ENCODE measurements at regions not wholly inside any gene's neighbourhood (a gene's known extent, or its start where the extent isn't known, plus 50 kb on each side); places are given as distances from the start of the nearest gene placed in this dataset.

- Histone ChIP-seq H3K4me1 (ENCODE audit: control insufficient read depth in 2 of 2, insufficient read depth in 2 of 2, low read length in 2 of 2) (no peaks in the 10 kb centered on the region), H3K9me3 (ENCODE audit: control extremely low read depth in 1 of 3, control insufficient read depth in 2 of 3, insufficient read depth in 1 of 3, low read length in 2 of 3) (no peaks in the 10 kb centered on the region), H2AFZ (ENCODE audit: insufficient read depth, low read depth, low read length, poor library complexity, severe bottlenecking) (no peak overlapping the region), H3K4me2 (replicated peaks; ENCODE audit: low read depth, low read length, poor library complexity, severe bottlenecking) (no peak overlapping the region), H3K4me3 (ENCODE audit: control extremely low read depth in 1 of 5, extremely low read depth in 1 of 5, insufficient read depth in 1 of 5, low read depth in 2 of 5, low read length in 4 of 5) (no peak overlapping the region), H4K20me1 (ENCODE audit: control insufficient read depth, insufficient read depth, low read length, poor library complexity, severe bottlenecking) (no peaks in the 10 kb centered on the region), H3K36me3 (replicated peaks in 1 of 2; ENCODE audit: control extremely low read depth in 1 of 2, control insufficient read depth in 1 of 2, extremely low read depth in 1 of 2, insufficient read depth in 2 of 2, low read length in 1 of 2) (no peaks in the 10 kb centered on the region), H3K27ac (ENCODE audit: low read length in 2 of 2) (no peak overlapping the region), H3K27me3 (replicated peaks in 1 of 4; ENCODE audit: control extremely low read depth in 1 of 4, control insufficient read depth in 3 of 4, insufficient read depth in 4 of 4, low read length in 3 of 4) (no peaks in the 10 kb centered on the region), H3K9ac (ENCODE audit: low read length) (no peak overlapping the region), H3K79me2 (ENCODE audit: control insufficient read depth, insufficient read depth, low read length) (no peaks in the 10 kb centered on the region)
- Mint-ChIP-seq H3K27ac (no peak overlapping the region), H3K4me1 (no peaks in the 10 kb centered on the region), H3K9me3 (ENCODE audit: insufficient read depth) (no peaks in the 10 kb centered on the region), H3K27me3 (no peaks in the 10 kb centered on the region), H3K4me3 (no peak overlapping the region)
- intact Hi-C loops (cut with micrococcal nuclease), result no loop called here
- 48% methylated on average over 2 of the region's 4 CpGs for WGBS (ENCODE audit: insufficient coverage)
- TF ChIP-seq CTCF (IDR thresholded peaks at IDR 0.05) (no peak), EZH2 (IDR thresholded peaks at IDR 0.05; ENCODE audit: borderline replicate concordance, insufficient read depth, low read depth, low read length, poor library complexity, severe bottlenecking) (no peak)
- POLR2A ChIA-PET, result no interaction called here
- ATAC-seq (ENCODE audit: low read depth) (no peak), DNase-seq (no peak)
- CTCF ChIA-PET, result no interaction called here
These were observed 277.6 kb downstream of the GASK1B start for GRCh38 chr4:157895205-157895604.

GRCh38 chr4:157889788-157890187, 283.0 kb downstream of the GASK1B start:
- POLR2A ChIA-PET, result no interaction called here
- Histone ChIP-seq H3K27ac (ENCODE audit: low read length in 2 of 2) (no peak overlapping the region), H2AFZ (ENCODE audit: insufficient read depth, low read depth, low read length, poor library complexity, severe bottlenecking) (no peak overlapping the region), H3K36me3 (replicated peaks in 1 of 2; ENCODE audit: control extremely low read depth in 1 of 2, control insufficient read depth in 1 of 2, extremely low read depth in 1 of 2, insufficient read depth in 2 of 2, low read length in 1 of 2) (no peaks in the 10 kb centered on the region), H3K4me1 (ENCODE audit: control insufficient read depth in 2 of 2, insufficient read depth in 2 of 2, low read length in 2 of 2) (no peaks in the 10 kb centered on the region), H3K9ac (ENCODE audit: low read length) (no peak overlapping the region), H3K4me2 (replicated peaks; ENCODE audit: low read depth, low read length, poor library complexity, severe bottlenecking) (no peak overlapping the region), H4K20me1 (ENCODE audit: control insufficient read depth, insufficient read depth, low read length, poor library complexity, severe bottlenecking) (no peaks in the 10 kb centered on the region), H3K4me3 (ENCODE audit: control extremely low read depth in 1 of 5, extremely low read depth in 1 of 5, insufficient read depth in 1 of 5, low read depth in 2 of 5, low read length in 4 of 5) (no peak overlapping the region), H3K27me3 (replicated peaks in 1 of 4; ENCODE audit: control extremely low read depth in 1 of 4, control insufficient read depth in 3 of 4, insufficient read depth in 4 of 4, low read length in 3 of 4) (no peaks in the 10 kb centered on the region), H3K79me2 (ENCODE audit: control insufficient read depth, insufficient read depth, low read length) (no peaks in the 10 kb centered on the region), H3K9me3 (ENCODE audit: control extremely low read depth in 1 of 3, control insufficient read depth in 2 of 3, insufficient read depth in 1 of 3, low read length in 2 of 3) (no peaks in the 10 kb centered on the region)
- no CpG with 5 or more reads among the region's 2 CpGs for WGBS (ENCODE audit: insufficient coverage)
- intact Hi-C loops (cut with micrococcal nuclease), result no loop called here
- Mint-ChIP-seq H3K9me3 (ENCODE audit: insufficient read depth) (no peaks in the 10 kb centered on the region), H3K4me1 (no peaks in the 10 kb centered on the region), H3K27ac (no peak overlapping the region), H3K4me3 (no peak overlapping the region), H3K27me3 (no peaks in the 10 kb centered on the region)
- CTCF ChIA-PET, result no interaction called here
- TF ChIP-seq EZH2 (IDR thresholded peaks at IDR 0.05; ENCODE audit: borderline replicate concordance, insufficient read depth, low read depth, low read length, poor library complexity, severe bottlenecking), result no peak
- no peak for TF ChIP-seq CTCF (IDR thresholded peaks at IDR 0.05)
- DNase-seq (no peak), ATAC-seq (ENCODE audit: low read depth) (no peak)

All from B cell (primary cell).